ENCODE measurements at regions not wholly inside any gene's neighbourhood (a gene's known extent, or its start where the extent isn't known, plus 50 kb on each side); places are given as distances from the start of the nearest gene placed in this dataset.
"Not testable (repeated sequence)": the region's sequence is repeated elsewhere in the genome, so short reads cannot be mapped to it uniquely, and the experiment has no call there.

DNA sequence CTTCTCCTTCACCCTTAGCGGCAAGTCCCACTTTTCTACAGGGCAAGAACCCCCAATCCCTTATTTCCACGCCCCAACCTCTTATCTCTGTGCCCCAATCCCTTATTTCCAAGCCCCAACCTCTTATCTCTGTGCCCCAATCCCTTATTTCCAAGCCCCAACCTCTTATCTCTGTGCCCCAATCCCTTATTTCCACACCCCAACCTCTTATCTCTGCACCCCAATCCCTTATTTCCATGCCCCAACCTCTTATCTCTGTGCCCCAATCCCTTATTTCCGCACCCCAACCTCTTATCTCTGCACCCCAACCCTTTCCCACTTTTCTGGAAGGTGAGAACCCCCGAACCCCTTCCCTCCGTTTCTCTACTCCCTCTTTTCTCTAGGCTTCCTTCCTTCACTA lies 116.1 kb upstream of the GJE1 start:
- H3K27ac ChIP-seq; H3K9me3 ChIP-seq; intact Hi-C loops (cut with DNase I; ENCODE audit: low total_unique reads); H3K4me3 ChIP-seq; H3K4me1 ChIP-seq; H3K27me3 ChIP-seq; DNase-seq; H3K36me3 ChIP-seq (ENCODE audit: low read depth, missing control alignments): not testable (repeated sequence)
- WGBS, 2 donors = 87 to 95% methylated on average over 5 of the region's 5 CpGs

DNA sequence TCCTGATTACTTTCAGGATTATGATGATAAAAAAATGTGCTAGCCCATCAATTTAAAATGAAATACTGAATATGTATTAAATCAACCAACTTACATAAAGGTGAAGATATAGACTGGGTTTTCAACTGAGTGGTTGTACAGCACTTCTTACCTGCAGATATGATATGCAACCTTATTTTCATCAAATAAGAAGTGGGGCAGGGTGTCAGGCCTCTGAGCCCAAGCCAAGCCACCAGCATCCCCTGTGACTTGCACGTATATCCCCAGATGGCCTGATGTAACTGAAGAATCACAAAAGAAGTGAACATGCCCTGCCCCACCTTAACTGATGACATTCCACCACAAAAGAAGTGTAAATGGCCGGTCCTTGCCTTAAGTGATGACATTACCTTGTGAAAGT lies 117.3 kb upstream of the GJE1 start:
- H3K4me3 ChIP-seq; H3K36me3 ChIP-seq (ENCODE audit: low read depth, missing control alignments); DNase-seq; H3K27me3 ChIP-seq; H3K27ac ChIP-seq; H3K4me1 ChIP-seq; intact Hi-C loops (cut with DNase I; ENCODE audit: low total_unique reads); H3K9me3 ChIP-seq: not testable (repeated sequence)
- WGBS, 2 donors = 88 to 93% methylated on average over 2 of the region's 2 CpGs

DNA sequence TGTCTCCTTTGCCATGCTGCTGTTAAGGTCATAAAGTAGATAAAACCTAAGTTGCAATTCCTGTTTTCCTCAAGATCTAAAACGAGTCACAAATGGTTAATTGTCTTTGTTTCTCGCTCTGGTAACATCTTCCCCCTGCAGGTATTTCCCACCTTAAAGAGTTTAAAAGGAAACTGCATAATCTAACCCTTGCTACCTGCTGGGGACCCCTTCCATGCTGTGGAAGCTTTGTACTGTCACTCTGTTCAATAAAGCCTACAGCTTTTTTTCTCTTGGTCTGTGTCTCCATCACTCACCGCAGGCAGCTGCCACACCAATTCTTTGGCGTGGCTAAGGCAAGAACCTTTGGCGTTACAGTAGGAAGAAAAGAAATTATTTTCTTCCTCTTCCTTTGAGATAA lies 117.7 kb upstream of the GJE1 start:
- Histone ChIP-seq H3K27me3 (no peaks in the 10 kb centered on the region), H3K4me3 (no peak overlapping the region), H3K9me3 (no peaks in the 10 kb centered on the region), H3K27ac (no peak overlapping the region), H3K4me1 (no peaks in the 10 kb centered on the region), H3K36me3 (ENCODE audit: low read depth, missing control alignments) (no peaks in the 10 kb centered on the region)
- no peak for TF ChIP-seq POLR2A (IDR thresholded peaks at IDR 0.05)
- WGBS, 2 donors = 37 to 50% methylated on average over 5 of the region's 5 CpGs
- DNase-seq = no peak
- intact Hi-C loops (cut with DNase I; ENCODE audit: low total_unique reads) = no loop called here

DNA sequence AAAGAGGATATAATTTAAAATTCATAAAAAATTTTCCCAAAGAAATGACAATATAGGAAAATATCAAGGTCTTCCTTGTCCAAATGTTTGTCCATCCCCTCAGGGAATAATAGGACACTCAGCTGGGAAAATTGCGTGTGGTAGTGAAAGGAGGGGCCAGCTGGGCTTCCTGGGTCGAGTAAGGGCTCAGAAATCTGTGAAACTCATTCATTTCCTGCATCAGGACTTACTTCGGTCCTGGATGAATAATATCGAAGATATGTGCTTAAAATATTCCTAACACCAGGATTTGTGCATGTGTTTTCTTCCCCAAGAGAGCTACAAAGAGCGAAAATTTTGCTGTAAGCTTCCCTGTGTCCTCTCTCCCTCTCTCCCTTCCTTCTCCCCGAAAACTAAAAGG lies 118.2 kb upstream of the GJE1 start:
- DNase-seq = no peak

DNA sequence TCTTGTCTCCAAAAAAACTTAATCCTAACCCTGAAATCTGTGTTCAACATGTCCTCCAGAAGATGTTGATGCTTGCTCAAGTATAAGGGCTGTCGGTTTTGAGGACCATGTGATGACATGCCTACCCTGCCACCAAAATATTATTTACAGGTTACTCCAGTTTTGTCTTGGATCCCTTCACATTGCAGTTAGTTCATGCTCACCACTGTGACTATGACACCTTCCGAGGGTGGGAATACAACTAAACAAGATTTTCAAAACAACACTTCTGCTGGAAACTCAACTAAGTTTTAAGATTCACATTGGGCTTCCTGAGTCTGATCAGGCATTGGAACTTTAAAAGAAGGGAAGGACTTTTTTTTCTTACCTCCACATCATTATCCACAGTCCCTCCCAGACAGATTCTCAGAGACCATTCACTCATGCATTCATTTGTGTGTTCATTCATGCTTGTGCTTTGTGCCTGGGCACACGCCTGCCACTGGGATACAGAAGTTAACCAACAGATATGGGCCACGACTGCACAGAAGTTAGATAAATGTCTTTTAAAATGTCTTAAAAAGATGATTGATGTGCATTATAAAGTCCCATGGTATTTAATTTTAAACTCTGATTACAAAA lies 118.7 kb upstream of the GJE1 start:
- intact Hi-C loops (cut with DNase I; ENCODE audit: low total_unique reads) = no loop called here
- Histone ChIP-seq H3K36me3 (ENCODE audit: low read depth, missing control alignments) (no peaks in the 10 kb centered on the region), H3K4me3 (no peak overlapping the region), H3K9me3 (no peaks in the 10 kb centered on the region), H3K27ac (no peak overlapping the region), H3K27me3 (no peaks in the 10 kb centered on the region), H3K4me1 (no peaks in the 10 kb centered on the region)
- DNase-seq = no peak
- no peak for TF ChIP-seq POLR2A (IDR thresholded peaks at IDR 0.05)
- TF ChIP-seq, protein P1, sequence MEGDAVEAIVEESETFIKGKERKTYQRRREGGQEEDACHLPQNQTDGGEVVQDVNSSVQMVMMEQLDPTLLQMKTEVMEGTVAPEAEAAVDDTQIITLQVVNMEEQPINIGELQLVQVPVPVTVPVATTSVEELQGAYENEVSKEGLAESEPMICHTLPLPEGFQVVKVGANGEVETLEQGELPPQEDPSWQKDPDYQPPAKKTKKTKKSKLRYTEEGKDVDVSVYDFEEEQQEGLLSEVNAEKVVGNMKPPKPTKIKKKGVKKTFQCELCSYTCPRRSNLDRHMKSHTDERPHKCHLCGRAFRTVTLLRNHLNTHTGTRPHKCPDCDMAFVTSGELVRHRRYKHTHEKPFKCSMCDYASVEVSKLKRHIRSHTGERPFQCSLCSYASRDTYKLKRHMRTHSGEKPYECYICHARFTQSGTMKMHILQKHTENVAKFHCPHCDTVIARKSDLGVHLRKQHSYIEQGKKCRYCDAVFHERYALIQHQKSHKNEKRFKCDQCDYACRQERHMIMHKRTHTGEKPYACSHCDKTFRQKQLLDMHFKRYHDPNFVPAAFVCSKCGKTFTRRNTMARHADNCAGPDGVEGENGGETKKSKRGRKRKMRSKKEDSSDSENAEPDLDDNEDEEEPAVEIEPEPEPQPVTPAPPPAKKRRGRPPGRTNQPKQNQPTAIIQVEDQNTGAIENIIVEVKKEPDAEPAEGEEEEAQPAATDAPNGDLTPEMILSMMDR (IDR thresholded peaks at IDR 0.05) = no peak
- 73 to 81% methylated on average over 4 of the region's 4 CpGs for WGBS, 2 donors

More for the DNA sequence above, 118.2 kb upstream of the GJE1 start:
- 33 to 39% methylated on average over 6 of the region's 6 CpGs for WGBS, 2 donors
- intact Hi-C loops (cut with DNase I; ENCODE audit: low total_unique reads) = no loop called here
- no peak overlapping the region for H3K27ac ChIP-seq
- H3K36me3 ChIP-seq (ENCODE audit: low read depth, missing control alignments) = no peaks in the 10 kb centered on the region
- no peak overlapping the region for H3K4me3 ChIP-seq
- H3K4me1 ChIP-seq = no peaks in the 10 kb centered on the region
- no peaks in the 10 kb centered on the region for H3K27me3 ChIP-seq
- no peaks in the 10 kb centered on the region for H3K9me3 ChIP-seq
- TF ChIP-seq, protein P1 (IDR thresholded peaks at IDR 0.05) = no peak
- TF ChIP-seq POLR2A (IDR thresholded peaks at IDR 0.05) = no peak

DNA sequence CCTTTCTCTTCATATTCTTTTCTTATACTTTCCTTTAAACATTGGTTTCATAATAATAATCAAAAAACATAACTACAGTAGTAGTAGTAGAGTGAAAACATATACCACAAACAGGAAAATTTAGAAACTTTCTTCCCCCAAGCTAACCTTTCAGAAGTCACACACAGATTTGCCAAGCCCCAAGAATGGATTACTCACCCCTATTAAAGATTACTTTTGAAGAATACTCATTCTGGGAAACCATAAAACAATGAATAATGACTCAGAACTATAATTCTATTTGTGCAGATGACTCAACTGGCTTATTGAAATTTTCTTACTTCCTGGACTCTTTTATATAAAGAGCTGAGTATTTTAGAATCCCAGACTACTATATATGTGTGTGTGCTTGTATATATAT lies 119.4 kb upstream of the GJE1 start:
- Histone ChIP-seq H3K36me3 (ENCODE audit: low read depth, missing control alignments) (no peaks in the 10 kb centered on the region), H3K27ac (no peak overlapping the region), H3K4me3 (no peak overlapping the region), H3K27me3 (no peaks in the 10 kb centered on the region), H3K9me3 (no peaks in the 10 kb centered on the region), H3K4me1 (no peaks in the 10 kb centered on the region)
- intact Hi-C loops (cut with DNase I; ENCODE audit: low total_unique reads) = no loop called here
- TF ChIP-seq, protein P1 (IDR thresholded peaks at IDR 0.05) = no peak
- no peak for TF ChIP-seq POLR2A (IDR thresholded peaks at IDR 0.05)
- DNase-seq = no peak
